MM.1S (cell line): ENCODE measurements at regions not wholly inside any gene's neighbourhood (a gene's known extent, or its start where the extent isn't known, plus 50 kb on each side); places are given as distances from the start of the nearest gene placed in this dataset.

Experiments used
- EZH2phosphoT487 ChIP-seq: fragments of 300-600 bp; sonication (generic); IDR thresholded peaks from 2 replicates; pipeline ENCODE4 v1.6.1; 2018; ENCODE audit warnings: antibody characterized with exemption, low read length
- TF ChIP-seq, protein P1 (sequence below): fragments of 300-600 bp; sonication (generic); IDR thresholded peaks from 2 replicates; pipeline ENCODE4 v1.5.1; 2016; ENCODE audit warnings: antibody characterized with exemption, low read length, mixed read lengths

DNA sequence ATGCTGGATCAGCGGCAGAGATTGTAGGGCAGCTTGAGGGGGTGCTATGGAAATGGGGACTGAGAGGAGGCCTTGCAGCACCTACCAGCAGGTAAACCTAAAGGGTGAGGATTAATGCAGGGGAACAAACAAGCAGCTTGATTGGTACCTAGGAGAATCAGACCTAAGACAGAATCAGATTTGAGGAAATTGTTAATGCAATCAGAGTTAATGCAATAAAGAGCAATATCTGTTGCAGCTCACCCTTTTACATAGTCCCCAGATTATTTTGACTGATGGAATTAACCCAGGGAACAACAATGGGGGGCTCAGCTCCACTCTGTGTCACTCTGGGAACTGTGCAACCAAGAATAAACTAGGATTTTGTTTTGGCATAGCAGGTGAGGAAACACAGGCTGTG is 64.5 kb downstream of the ZC3H11B start:
- TF ChIP-seq, protein P1, sequence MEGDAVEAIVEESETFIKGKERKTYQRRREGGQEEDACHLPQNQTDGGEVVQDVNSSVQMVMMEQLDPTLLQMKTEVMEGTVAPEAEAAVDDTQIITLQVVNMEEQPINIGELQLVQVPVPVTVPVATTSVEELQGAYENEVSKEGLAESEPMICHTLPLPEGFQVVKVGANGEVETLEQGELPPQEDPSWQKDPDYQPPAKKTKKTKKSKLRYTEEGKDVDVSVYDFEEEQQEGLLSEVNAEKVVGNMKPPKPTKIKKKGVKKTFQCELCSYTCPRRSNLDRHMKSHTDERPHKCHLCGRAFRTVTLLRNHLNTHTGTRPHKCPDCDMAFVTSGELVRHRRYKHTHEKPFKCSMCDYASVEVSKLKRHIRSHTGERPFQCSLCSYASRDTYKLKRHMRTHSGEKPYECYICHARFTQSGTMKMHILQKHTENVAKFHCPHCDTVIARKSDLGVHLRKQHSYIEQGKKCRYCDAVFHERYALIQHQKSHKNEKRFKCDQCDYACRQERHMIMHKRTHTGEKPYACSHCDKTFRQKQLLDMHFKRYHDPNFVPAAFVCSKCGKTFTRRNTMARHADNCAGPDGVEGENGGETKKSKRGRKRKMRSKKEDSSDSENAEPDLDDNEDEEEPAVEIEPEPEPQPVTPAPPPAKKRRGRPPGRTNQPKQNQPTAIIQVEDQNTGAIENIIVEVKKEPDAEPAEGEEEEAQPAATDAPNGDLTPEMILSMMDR = no peak
- TF ChIP-seq EZH2phosphoT487 = no peak
